K562 (cell line): ENCODE measurements at regions not wholly inside any gene's neighbourhood (a gene's known extent, or its start where the extent isn't known, plus 50 kb on each side); places are given as distances from the start of the nearest gene placed in this dataset.

Experiments
- ATAC-seq: fragments of 200-7000 bp; cut with Tn5 transposase; 3 replicates; pipeline ENCODE4 v1.9.1; 2020; ENCODE audit warnings: moderate library complexity
- BruUV-seq: library from RNA; stranded (reverse); fragments of 400-500 nt; replicated peaks from 2 replicates; lab custom pipeline; 2021; lab: Mats Ljungman, UMichigan
- CTCF ChIA-PET: fragments of 300-600 bp; formaldehyde crosslinking; extraction: SDS; loops from one replicate; lab custom pipeline; 2021; ENCODE audit warnings: low intra/inter-chr PET ratio; lab: Yijun Ruan, JAX
- POLR2A ChIA-PET: fragments of 300-600, 350-650 bp; sonication (Branson Sonifier 250); formaldehyde crosslinking; extraction: SDS; loops from one replicate; lab custom pipeline; 2021; ENCODE audit warnings: antibody characterized with exemption, inconsistent platforms; lab: Yijun Ruan, JAX
- DNase-seq, 4 experiments: peaks; one replicate each; pipeline versions ENCODE4 v3.0.0 to v3.0.0-alpha.2; 2011 to 2018; ENCODE audit warnings: low spot score in 3 of 4, mixed read lengths in 3 of 4; ENCODE audit errors: extremely low read depth in 1 of 4
- FAIRE-seq: peaks from 2 replicates; lab custom pipeline; 2011; peaks lifted over from hg19 to GRCh38; lab: Jason Lieb, UNC
- H2AFZ ChIP-seq: 2 replicates; pipeline ENCODE4 v1.6.0; 2011; ENCODE audit warnings: low read depth, low read length, control low read depth, inconsistent platforms
- H3K27ac ChIP-seq: fragments of 200-600 bp; 3 replicates; pipeline ENCODE4 v1.8.0; 2011; ENCODE audit warnings: low read depth, mild to moderate bottlenecking, control low read depth, inconsistent platforms, low read length, moderate library complexity, mixed read lengths; ENCODE audit errors: extremely low read depth
- H3K27me3 ChIP-seq, 2 experiments: fragments of 300-600 bp in 1 of 2; 2 replicates in 1 of 2; 3 replicates in 1 of 2; pipeline versions ENCODE4 v1.6.0 to v1.8.0; 2011; ENCODE audit warnings: inconsistent platforms in 2 of 2, low read length in 2 of 2, mild to moderate bottlenecking in 1 of 2, mixed read lengths in 1 of 2, moderate library complexity in 1 of 2; ENCODE audit not compliant: control insufficient read depth in 2 of 2, insufficient read depth in 2 of 2
- H3K36me3 ChIP-seq: fragments of 300-600 bp; 3 replicates; pipeline ENCODE4 v1.8.0; 2011; ENCODE audit warnings: mild to moderate bottlenecking, low read length, inconsistent platforms; ENCODE audit not compliant: control insufficient read depth, insufficient read depth
- H3K4me1 ChIP-seq, 2 experiments: fragments of 200-600 bp in 1 of 2; replicated peaks in 1 of 2; 2 replicates in 1 of 2; 3 replicates in 1 of 2; pipeline versions ENCODE4 v1.5.1 to v1.8.0; 2011; ENCODE audit warnings: inconsistent platforms in 2 of 2, low read length in 2 of 2, mild to moderate bottlenecking in 1 of 2, mixed read lengths in 1 of 2, moderate library complexity in 1 of 2; ENCODE audit not compliant: control insufficient read depth in 2 of 2, insufficient read depth in 2 of 2
- H3K4me2 ChIP-seq: 2 replicates; pipeline ENCODE4 v1.6.1; 2011; ENCODE audit warnings: low read length, control low read depth, inconsistent platforms, mixed read lengths; ENCODE audit not compliant: insufficient read depth
- H3K4me3 ChIP-seq: fragments of 200-600 bp; sonication (generic), shearing (Covaris generic); 2 replicates; pipeline ENCODE4 v1.5.1; 2016; ENCODE audit warnings: control low read depth, inconsistent platforms
- H3K79me2 ChIP-seq: fragments of 200-600 bp; 3 replicates; pipeline ENCODE4 v1.8.0; 2011; ENCODE audit warnings: low read length, inconsistent platforms; ENCODE audit not compliant: control insufficient read depth, insufficient read depth
- H3K9ac ChIP-seq, 2 experiments: 2 replicates each; pipeline versions ENCODE4 v1.6.0 to v1.6.1; 2011; ENCODE audit warnings: low read depth in 2 of 2, low read length in 2 of 2, control low read depth in 1 of 2, inconsistent platforms in 1 of 2, mild to moderate bottlenecking in 1 of 2, mixed read lengths in 1 of 2; ENCODE audit not compliant: insufficient read depth in 1 of 2
- H3K9me1 ChIP-seq: one replicate; pipeline ENCODE4 v1.6.0; 2011; ENCODE audit warnings: inconsistent platforms, mild to moderate bottlenecking, low read length, moderate library complexity; ENCODE audit not compliant: control insufficient read depth, insufficient read depth
- H3K9me3 ChIP-seq: replicated peaks from 2 replicates; pipeline ENCODE4 v1.5.1; 2011; ENCODE audit warnings: low read depth, low read length, inconsistent platforms; ENCODE audit not compliant: control insufficient read depth, insufficient read depth
- H4K20me1 ChIP-seq: replicated peaks from 2 replicates; pipeline ENCODE4 v1.6.1; 2011; ENCODE audit warnings: low read length, inconsistent platforms, mixed read lengths; ENCODE audit not compliant: control insufficient read depth, insufficient read depth
- ESRRA ChIP-seq: fragments of 450-650 bp; IDR thresholded peaks from 2 replicates; pipeline ENCODE4 v1.6.1; 2014; ENCODE audit warnings: low read depth, mild to moderate bottlenecking, moderate library complexity, borderline replicate concordance
- ETS1 ChIP-seq: conservative IDR thresholded peaks from 2 replicates; pipeline ENCODE4 v1.6.1; 2011; ENCODE audit warnings: low read depth, mild to moderate bottlenecking, low read length; ENCODE audit not compliant: control insufficient read depth
- ETV5 ChIP-seq: sonication (generic); formaldehyde crosslinking; IDR thresholded peaks from 2 replicates; pipeline ENCODE4 v1.4.0; 2020; ENCODE audit warnings: low read depth, mild to moderate bottlenecking, missing genetic modification reagents
- KLF6 ChIP-seq: fragments of 250-450 bp; sonication (Bioruptor Pico); IDR thresholded peaks from 2 replicates; pipeline ENCODE4 v1.4.0; 2020; ENCODE audit warnings: mild to moderate bottlenecking, moderate library complexity, borderline replicate concordance
- MIER1 ChIP-seq: fragments of 450-650 bp; IDR thresholded peaks from 2 replicates; pipeline ENCODE4 v1.6.1; 2016; ENCODE audit warnings: antibody characterized with exemption, mild to moderate bottlenecking, low read depth
- POLR2AphosphoS2 ChIP-seq: IDR thresholded peaks from 2 replicates; pipeline ENCODE4 v1.6.1; 2012; ENCODE audit warnings: low read length, improper control_type of control experiment
- SAFB2 ChIP-seq: fragments of 200-400 bp; formaldehyde crosslinking; IDR thresholded peaks from 2 replicates; pipeline ENCODE4 v1.6.1; 2018; ENCODE audit warnings: borderline replicate concordance, low read length, low read depth, moderate library complexity; ENCODE audit not compliant: severe bottlenecking
- SETDB1 ChIP-seq: IDR thresholded peaks from one replicate; pipeline ENCODE4 v1.6.1; 2012; ENCODE audit warnings: low read length, control low read depth, inconsistent platforms
- TGIF2 ChIP-seq: sonication (generic); formaldehyde crosslinking; IDR thresholded peaks from 2 replicates; pipeline ENCODE4 v1.8.1; 2022; ENCODE audit warnings: mild to moderate bottlenecking, missing genetic modification reagents, moderate library complexity
- YBX1 ChIP-seq: fragments of 450-650 bp; IDR thresholded peaks from 2 replicates; pipeline ENCODE4 v1.7.1; 2016; ENCODE audit warnings: mild to moderate bottlenecking
- ZNF395 ChIP-seq: fragments of 200-800 bp; sonication (Bioruptor generic); IDR thresholded peaks from 2 replicates; pipeline ENCODE4 v1.6.1; 2017; ENCODE audit warnings: missing genetic modification characterization, missing compliant biosample characterization
- ZNF561 ChIP-seq: fragments of 450-650 bp; formaldehyde crosslinking; conservative IDR thresholded peaks from 2 replicates; pipeline ENCODE4 v1.4.0; 2020; ENCODE audit warnings: mild to moderate bottlenecking, moderate library complexity
- WGBS: fragments of 100-300 bp; shearing (Covaris generic); methylation state at CpG from one replicate; pipeline ENCODE4 v1.1.6; 2016; ENCODE audit warnings: low coverage, mixed read lengths; ENCODE audit not compliant: insufficient coverage; ENCODE audit errors: missing lambda C conversion rate; 5-methylcytosine and 5-hydroxymethylcytosine counted together
- in situ Hi-C: fragments of 300-500 bp; cut with MboI; formaldehyde crosslinking; loops from 4 replicates; pipeline ENCODE4 v1.15.0; 2018; ENCODE audit warnings: inconsistent platforms, mixed read lengths
- intact Hi-C: fragments of 100-400 bp; cut with micrococcal nuclease; formaldehyde crosslinking; loops from 2 replicates; pipeline ENCODE4 v1.14.2; 2022

GRCh38 chr18:45290364-45290763 lies 324.9 kb upstream of the SLC14A2 start:
- H3K36me3 ChIP-seq = no peaks in the 10 kb centered on the region
- no peaks in the 10 kb centered on the region for H3K9me3 ChIP-seq
- no peak overlapping the region for H3K4me2 ChIP-seq
- no peak for FAIRE-seq
- no peak overlapping the region for H2AFZ ChIP-seq
- no peak overlapping the region for H3K4me3 ChIP-seq
- in situ Hi-C loops = no loop called here
- no peak overlapping the region for H3K27ac ChIP-seq
- intact Hi-C loops = no loop called here
- no peaks in the 10 kb centered on the region for H3K79me2 ChIP-seq
- ChIA-PET POLR2A (no interaction called here), CTCF (no interaction called here)
- H3K9ac ChIP-seq = no peak overlapping the region
- no TSS peak for BruUV-seq
- H4K20me1 ChIP-seq = no peaks in the 10 kb centered on the region
- no peak for DNase-seq
- ATAC-seq = no peak
- TF ChIP-seq ETS1 (no peak), ZNF561 (CRISPR knock-in tag) (no peak), ZNF395 (CRISPR knock-in tag) (no peak), SAFB2 (no peak), KLF6 (no peak), ETV5 (CRISPR knock-in tag) (no peak), POLR2AphosphoS2 (no peak), TGIF2 (CRISPR knock-in tag) (no peak), SETDB1 (no peak), MIER1 (no peak), YBX1 (no peak), ESRRA (no peak)
- no peaks in the 10 kb centered on the region for H3K4me1 ChIP-seq
- H3K27me3 ChIP-seq = no peaks in the 10 kb centered on the region
- WGBS = 0% methylated on average over 4 of the region's 4 CpGs
- H3K9me1 ChIP-seq = no peaks in the 10 kb centered on the region
